GM12872 (cell line): ENCODE measurements at regions not wholly inside any gene's neighbourhood (a gene's known extent, or its start where the extent isn't known, plus 50 kb on each side); places are given as distances from the start of the nearest gene placed in this dataset.

Source experiments
- TF ChIP-seq, protein P1 (sequence below): IDR thresholded peaks from 3 replicates; pipeline ENCODE4 v1.5.1; 2011; ENCODE audit warnings: low read depth, mild to moderate bottlenecking, low read length, moderate library complexity; ENCODE audit not compliant: insufficient read depth

DNA sequence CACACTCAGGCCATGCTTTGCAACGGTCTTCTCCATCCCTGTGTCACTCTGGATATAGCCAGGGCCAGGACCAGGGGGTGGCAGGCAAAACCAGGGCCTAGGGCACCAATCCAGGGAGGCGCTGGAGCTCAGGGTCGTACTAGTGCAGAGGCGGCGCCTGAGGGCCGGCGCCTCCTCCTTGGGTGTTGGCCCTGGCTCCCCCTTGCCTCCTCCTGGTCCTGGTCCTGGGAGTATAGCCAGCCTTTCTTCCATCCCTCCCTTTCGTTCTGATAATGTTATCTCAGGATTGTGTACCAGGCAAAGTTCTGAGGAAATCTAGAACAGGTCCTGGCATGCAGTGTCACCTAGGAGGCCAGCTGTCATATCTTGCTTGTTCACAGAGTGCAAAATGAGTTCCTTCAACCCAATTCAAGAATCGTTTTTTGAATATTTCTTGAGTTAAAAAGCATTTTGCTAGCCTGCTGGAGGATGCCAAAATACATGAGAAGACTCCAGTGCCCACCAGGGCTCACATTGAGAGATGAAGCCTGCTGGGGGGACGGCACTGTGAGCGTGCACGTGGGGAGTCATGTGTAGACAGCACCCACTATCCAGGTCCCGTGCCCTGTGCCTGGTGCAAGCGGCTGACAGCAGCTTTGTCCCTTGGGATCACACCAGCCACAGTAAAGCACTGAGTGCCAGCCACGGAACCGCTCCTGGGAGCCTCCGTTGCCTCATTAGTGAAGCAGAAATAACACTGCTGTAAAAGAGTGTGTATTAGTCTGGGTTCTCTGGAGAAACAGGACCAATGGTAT lies 106.9 kb upstream of the C7orf33 start:
- TF ChIP-seq, protein P1, sequence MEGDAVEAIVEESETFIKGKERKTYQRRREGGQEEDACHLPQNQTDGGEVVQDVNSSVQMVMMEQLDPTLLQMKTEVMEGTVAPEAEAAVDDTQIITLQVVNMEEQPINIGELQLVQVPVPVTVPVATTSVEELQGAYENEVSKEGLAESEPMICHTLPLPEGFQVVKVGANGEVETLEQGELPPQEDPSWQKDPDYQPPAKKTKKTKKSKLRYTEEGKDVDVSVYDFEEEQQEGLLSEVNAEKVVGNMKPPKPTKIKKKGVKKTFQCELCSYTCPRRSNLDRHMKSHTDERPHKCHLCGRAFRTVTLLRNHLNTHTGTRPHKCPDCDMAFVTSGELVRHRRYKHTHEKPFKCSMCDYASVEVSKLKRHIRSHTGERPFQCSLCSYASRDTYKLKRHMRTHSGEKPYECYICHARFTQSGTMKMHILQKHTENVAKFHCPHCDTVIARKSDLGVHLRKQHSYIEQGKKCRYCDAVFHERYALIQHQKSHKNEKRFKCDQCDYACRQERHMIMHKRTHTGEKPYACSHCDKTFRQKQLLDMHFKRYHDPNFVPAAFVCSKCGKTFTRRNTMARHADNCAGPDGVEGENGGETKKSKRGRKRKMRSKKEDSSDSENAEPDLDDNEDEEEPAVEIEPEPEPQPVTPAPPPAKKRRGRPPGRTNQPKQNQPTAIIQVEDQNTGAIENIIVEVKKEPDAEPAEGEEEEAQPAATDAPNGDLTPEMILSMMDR = no peak

DNA sequence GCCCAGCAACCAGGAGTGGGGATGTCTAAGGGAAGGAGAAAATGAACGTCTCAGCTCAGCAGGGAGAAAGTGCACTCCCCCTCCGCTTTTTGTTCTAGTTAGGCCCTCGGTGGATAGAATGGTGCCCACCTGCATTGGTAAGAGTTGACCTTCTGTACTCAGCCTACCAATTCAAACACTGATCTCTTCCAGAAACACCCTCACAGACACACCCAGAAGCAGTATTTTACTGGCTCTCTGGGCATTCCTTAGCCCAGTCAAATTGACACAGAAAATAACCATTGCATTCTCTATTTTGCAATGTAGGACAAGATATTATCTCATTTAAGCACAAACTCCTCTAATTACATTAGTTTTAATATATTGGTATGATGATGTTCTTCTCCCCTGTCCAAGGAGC lies 106.1 kb upstream of the C7orf33 start:
- TF ChIP-seq, protein P1 = no peak

DNA sequence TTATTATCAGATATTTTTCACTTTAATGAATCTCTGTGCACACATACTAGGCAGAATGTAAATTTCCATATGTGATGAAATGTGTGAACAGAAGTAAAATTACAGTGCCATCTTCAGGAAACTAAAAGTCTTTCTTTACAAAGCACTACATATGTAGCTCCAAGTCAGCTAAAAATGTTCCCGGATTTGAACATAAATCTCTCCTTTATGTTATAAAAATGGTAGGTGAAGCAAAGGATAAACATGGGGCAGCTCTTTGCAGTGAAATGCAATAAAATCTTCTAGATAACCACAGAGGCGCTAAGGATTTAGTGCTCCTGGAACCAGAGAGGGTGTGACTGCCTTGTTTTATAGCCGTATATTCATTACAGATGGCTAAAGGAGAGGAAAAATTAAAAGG lies 104.9 kb upstream of the C7orf33 start:
- TF ChIP-seq, protein P1 = no peak

DNA sequence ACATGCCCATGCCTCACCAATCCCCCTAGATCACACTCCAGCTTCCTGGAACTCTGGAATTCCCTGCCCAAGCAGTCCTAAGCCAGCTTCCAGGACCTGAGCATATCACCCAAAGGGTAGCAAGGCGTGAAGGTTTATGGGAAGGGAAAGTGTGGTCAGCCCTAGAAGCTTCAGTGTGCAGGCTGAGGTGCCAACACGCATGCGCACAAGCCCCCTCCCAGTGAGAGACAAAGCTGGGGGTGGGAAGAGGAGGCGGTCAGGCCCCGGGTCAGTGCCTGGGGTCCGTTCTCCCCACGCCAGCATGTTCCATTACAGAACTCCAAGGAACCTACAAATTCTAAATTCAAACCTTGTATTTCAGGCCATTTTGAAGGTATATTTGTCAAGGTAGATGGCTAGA lies 103.6 kb upstream of the C7orf33 start:
- TF ChIP-seq, protein P1 = no peak

DNA sequence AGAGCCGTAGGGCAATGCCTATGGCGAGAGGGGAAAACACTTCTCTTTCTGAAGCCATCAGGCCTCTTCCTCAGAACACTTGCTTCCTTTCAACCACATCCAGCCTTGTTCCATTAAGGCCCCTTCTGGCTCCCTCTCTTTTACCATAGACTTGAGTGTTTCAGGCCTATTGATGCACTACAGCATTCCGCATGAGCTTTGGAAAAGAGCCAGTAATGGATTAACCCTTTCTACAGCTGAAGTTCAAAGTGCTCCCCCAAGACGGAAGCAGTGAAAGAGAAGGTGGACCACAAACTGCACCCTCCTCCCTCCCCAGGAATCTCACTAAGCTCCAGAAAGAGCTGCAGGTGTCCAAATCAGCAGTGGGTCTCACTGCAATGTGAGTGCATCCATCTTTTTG lies 102.7 kb upstream of the C7orf33 start:
- TF ChIP-seq, protein P1 = no peak

DNA sequence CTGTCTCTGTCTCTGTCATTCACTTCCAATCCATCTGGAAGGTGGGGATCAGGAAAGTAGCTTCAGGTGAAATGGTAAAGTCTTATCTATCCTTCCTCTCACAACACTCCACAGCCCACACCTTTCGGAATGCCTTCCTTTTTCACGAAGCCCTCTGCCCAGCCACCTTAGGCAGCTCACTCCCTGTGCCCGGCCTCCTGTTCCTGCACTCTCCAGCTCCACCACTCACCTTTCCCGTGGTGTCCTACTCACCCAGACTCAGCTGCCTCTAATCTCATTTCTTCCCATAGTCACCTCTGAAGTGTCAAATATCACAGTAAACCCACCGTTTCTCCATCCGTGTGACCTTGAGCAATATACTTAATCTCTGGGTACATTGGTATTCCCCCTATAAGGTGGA lies 100.9 kb upstream of the C7orf33 start:
- TF ChIP-seq, protein P1 = no peak

DNA sequence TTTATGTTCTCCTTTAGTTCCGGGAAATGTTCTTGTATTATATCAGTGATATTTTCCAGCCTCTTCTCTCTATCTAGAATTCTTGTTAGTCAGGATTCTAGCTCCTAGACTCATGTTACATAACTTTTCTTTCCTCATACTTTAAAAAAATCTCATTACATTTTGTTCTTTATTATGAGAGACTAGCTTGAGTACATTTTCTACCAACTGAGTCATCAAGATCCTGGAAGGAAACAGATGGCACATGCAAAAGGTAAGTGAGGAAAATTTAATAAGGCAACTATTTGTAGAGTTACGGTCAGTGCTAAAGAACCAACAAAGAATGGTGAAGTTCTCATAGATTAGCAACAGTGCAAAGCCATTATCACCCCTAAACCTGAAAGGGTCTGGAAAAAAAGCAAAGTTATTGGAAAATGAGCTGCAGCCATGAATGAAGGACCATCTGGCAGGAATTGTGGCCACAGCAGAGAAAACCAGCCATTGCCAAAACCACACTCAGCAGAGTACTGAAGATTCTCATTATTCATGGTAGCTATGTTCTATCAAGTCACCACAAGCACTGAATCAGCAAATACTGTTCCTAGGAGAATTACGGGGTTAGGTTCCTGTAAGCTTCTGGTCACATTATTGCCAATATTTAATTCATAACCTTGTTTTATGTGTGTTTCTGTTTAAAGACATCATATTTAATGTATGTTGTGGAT lies 98.3 kb upstream of the C7orf33 start:
- TF ChIP-seq, protein P1 = no peak
